HCT116 (cell line): ENCODE measurements at regions not wholly inside any gene's neighbourhood (a gene's known extent, or its start where the extent isn't known, plus 50 kb on each side); places are given as distances from the start of the nearest gene placed in this dataset.

Experiments
- ATF3 ChIP-seq: IDR thresholded peaks from 2 replicates; pipeline ENCODE4 v1.6.1; 2012
- CBX3 ChIP-seq: IDR thresholded peaks from 2 replicates; pipeline ENCODE4 v1.6.1; 2012; ENCODE audit warnings: low read depth
- CTCF ChIP-seq, 3 experiments: fragments of 200-600 bp in 1 of 3; sonication (generic) in 1 of 3; IDR thresholded peaks in 2 of 3; conservative IDR thresholded peaks in 1 of 3; 2 replicates each; pipeline ENCODE4 v1.5.1; 2012 to 2017; ENCODE audit warnings: low read depth in 2 of 3, low read length in 2 of 3, antibody characterized with exemption in 1 of 3, borderline replicate concordance in 1 of 3, control low read depth in 1 of 3, mild to moderate bottlenecking in 1 of 3, mixed read lengths in 1 of 3, mixed run types in 1 of 3, moderate library complexity in 1 of 3; ENCODE audit not compliant: insufficient read depth in 1 of 3
- EZH2 ChIP-seq: fragments of 200-600 bp; sonication (generic); IDR thresholded peaks from 2 replicates; pipeline ENCODE4 v1.6.1; 2017; ENCODE audit warnings: antibody characterized with exemption, mixed run types
- EZH2phosphoT487 ChIP-seq: fragments of 200-600 bp; IDR thresholded peaks from 2 replicates; pipeline ENCODE4 v1.6.1; 2018; ENCODE audit warnings: antibody characterized with exemption, borderline replicate concordance
- MAX ChIP-seq: IDR thresholded peaks from 2 replicates; pipeline ENCODE4 v1.6.1; 2012
- POLR2A ChIP-seq: IDR thresholded peaks from 2 replicates; pipeline ENCODE4 v1.7.0; 2011; ENCODE audit warnings: borderline replicate concordance; ENCODE audit not compliant: insufficient read depth, insufficient read length; ENCODE audit errors: extremely low read depth
- POLR2AphosphoS5 ChIP-seq: IDR thresholded peaks from 2 replicates; pipeline ENCODE4 v1.6.1; 2011; ENCODE audit warnings: mild to moderate bottlenecking, low read depth, low read length, moderate library complexity
- REST ChIP-seq: IDR thresholded peaks from 2 replicates; pipeline ENCODE4 v1.6.1; 2012; ENCODE audit warnings: low read depth
- SIN3A ChIP-seq: IDR thresholded peaks from 2 replicates; pipeline ENCODE4 v1.6.1; 2012; ENCODE audit warnings: low read depth
- SP1 ChIP-seq: IDR thresholded peaks from 2 replicates; pipeline ENCODE4 v1.6.1; 2012; ENCODE audit warnings: low read depth
- SRF ChIP-seq: IDR thresholded peaks from 2 replicates; pipeline ENCODE4 v1.6.1; 2012; ENCODE audit warnings: low read depth
- ZFX ChIP-seq: fragments of 450-650 bp; IDR thresholded peaks from 2 replicates; pipeline ENCODE4 v1.6.1; 2017
- ZNF274 ChIP-seq: fragments of 200-500 bp; sonication (Bioruptor generic); IDR thresholded peaks from 2 replicates; pipeline ENCODE4 v1.6.1; 2014; ENCODE audit warnings: mild to moderate bottlenecking, low read depth, low read length, inconsistent platforms

GRCh38 chrX:96372313-96373046 lies 312.2 kb upstream of the DIAPH2 start:
- TF ChIP-seq POLR2AphosphoS5 (no peak), CBX3 (no peak), CTCF (IDR thresholded peaks at IDR 0.05 in 2 of 3, conservative IDR thresholded peaks at IDR 0.05 in 1 of 3; ENCODE audit: borderline replicate concordance in 1 of 3, insufficient read depth in 1 of 3, low read depth in 2 of 3, low read length in 2 of 3) (peak in 2 of 3 experiments; percentile 32 to 48; a peak in 4 of 6 replicates), SP1 (no peak), EZH2 (no peak), EZH2phosphoT487 (no peak), MAX (no peak), ATF3 (no peak), ZNF274 (no peak), SRF (no peak), POLR2A (no peak), SIN3A (no peak), REST (no peak), ZFX (no peak)
